NCI-H128 (cell line): ENCODE measurements at regions not wholly inside any gene's neighbourhood (a gene's known extent, or its start where the extent isn't known, plus 50 kb on each side); places are given as distances from the start of the nearest gene placed in this dataset.

Source experiments
- DNase-seq: peaks from one replicate; lab custom pipeline; 2025; ENCODE audit not compliant: unreplicated experiment; lab: John Stamatoyannopoulos, UW

DNA sequence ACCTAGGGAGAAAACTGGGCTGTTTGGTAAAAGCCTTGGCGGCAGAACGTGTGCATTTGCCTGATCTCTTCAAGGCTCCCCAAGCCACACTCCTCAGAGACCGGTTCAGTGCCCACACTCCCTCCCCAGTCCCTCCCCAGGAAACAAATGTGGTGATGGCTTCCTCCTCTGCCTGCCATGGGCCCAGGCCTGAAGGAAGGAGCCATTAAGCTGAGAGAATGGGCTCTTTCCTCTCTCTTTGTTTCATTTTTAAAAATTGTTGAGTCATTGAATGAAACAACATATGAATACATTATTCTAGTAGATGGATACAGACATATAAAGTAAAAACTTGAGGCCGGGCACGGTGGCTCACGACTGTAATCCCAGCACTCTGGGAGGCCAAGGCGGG, 50.6 kb upstream of the YWHAQ start:
- no peak for DNase-seq

DNA sequence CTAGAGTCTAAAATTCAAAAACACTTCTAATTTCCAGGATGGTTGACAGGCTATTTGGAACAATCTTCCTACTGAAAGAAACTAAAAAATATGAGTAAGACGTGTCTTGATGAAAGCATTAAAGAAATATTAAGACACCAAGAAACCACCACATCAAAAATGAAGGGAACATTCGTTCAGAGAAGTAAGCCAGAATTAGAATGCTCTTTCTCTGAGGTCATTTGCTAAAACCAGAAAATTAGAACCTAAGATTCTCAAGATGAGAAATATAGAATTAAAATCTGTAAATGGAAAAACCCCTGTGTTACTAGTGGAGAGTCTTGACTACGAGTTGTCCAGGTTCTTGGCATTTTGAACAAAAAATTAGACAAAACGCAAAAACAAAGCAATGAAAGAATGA, 54.8 kb upstream of the YWHAQ start:
- DNase-seq = no peak

DNA sequence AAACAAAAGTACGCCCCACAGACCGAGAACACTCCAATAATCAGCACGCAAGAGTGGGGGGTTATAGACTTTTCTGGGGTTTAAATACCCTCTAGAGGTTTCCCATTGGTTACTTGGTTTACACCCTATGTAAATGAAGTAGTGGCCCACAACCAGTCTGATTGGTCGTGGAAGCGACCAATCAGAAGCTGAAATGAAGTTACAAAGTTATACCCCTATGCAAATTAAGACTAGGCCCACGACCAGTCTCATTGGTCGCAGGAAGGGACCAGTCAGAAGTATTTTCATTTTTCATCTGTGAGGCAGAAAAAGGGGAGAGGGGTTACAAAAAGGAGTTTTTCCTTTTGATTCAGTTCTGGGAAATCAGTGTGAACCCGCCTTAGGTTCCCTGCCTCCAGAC, 55.3 kb upstream of the YWHAQ start:
- no peak for DNase-seq

DNA sequence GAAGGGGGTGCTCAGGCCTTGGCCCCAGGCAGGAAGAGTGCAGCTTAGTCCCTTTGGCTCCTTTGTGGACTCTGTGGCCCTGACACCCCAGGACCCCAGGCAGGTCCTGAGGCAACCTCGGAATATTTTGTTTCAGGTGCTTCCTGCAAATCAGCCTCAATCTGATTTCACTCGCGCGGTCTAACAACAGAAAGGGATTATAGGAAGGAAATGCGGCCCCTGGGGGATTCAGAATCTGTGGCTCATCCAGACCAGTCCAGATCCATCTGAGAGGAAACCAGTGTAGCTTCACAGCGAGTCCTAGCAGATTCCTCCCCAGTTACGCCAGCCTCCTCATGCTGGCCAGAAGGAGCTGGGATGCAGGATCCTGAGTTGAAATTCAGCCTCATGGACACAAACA, 59.5 kb upstream of the YWHAQ start:
- DNase-seq = no peak

DNA sequence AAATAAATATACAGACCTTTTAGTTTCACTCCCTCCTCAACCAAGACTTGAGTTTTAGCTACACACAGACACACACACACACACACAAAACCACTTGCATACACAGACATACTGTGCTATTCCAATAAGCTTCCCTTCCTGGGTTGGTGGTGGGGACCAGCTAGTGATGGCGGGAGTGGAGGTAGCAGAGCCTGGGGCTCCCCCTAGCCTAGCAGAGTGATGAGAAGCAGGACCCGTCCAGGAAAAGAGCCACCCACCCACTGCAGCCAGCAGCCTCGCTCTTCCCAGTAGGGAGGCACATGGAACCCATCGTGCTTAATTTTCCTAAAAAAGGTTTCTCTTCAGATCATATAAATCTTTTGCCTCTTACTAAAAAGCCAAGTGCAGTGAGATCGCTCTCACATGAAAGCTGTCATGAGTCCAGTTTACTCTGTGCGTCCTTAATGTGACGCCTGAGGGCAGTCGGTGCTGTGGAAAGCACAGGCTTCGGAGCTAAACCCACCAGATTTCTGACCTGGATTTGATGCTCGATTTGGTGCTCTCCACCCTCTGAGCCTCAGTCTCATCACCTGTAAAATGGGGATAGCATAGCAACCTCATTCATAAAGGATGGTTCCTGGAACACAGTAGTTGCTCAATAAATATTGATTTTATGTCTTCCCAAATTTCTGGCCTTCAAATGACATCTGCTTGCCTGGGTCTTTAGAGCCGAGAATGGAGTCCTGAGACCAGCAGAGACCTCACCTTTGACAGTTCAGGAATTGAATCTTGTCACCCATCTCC, 60.1 kb upstream of the YWHAQ start:
- no peak for DNase-seq

DNA sequence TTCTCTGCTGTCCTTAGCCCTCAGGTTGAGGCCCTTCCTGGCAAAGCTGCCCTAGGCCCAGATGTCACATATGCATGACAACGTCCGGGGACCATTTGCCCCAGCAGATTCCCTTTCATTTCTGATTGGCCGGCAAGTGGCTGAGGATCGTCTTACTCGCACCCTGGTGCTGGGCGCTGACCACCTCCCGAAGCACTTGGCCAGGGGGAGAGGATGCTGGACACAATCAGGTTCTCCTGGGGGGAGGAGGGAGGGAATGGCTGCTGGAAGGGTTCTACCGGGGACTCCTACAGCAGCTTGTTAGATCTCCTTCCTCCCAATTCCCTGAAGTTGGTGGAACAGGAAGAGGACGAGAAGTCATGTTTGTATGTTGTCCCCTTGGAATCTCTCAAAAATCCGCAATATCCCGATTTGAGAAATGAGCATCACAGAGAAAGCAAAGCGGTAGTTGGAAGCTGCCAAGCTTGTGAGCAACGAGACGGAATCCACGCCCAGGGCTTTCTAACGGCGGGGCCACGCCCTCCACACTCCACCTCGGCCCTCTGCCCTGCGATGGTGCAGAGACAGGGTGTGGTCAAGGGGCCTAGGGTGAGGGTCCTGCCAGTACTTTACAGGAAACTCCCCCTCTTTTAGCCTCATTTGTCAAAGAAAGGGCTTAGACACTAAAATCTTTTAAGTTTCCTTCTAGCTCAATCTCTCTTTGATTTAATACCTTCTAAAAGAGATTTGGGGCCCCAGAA, 61.8 kb upstream of the YWHAQ start:
- DNase-seq = no peak

DNA sequence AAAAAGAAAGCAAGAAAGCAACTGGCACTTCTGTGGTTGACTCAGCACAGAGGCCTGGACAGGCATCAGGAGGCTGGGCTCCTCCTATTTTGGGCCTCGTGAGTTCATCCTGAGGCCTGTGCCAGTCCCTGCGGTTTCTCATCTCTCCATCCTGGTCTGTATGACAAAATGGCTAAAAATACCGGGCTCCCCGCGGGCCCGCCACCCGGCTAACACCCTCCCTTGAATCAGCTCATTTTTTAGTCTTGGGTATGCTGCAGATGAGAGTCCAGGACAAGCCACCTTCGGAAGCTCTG, 62.3 kb upstream of the YWHAQ start:
- DNase-seq = no peak

DNA sequence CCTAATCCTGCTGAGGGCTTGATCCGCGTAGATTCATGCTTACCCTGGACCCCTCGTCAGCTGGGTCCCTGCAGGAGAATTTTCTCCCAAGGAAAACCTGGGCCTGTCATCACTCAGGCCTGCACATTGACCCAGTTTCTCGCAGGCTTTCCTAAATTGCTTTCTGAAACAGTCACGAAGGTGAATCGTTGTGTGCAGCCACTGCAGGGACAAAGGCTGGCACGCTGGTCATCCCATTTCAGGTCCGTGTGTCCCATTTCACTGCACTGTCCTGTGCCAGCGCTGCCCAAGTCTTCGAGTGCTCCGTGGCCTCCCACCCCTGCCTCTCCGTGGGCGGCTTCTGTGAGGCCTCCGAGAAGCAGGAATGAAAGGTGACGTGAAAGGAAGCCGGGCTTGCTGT, 62.8 kb upstream of the YWHAQ start:
- DNase-seq = no peak

DNA sequence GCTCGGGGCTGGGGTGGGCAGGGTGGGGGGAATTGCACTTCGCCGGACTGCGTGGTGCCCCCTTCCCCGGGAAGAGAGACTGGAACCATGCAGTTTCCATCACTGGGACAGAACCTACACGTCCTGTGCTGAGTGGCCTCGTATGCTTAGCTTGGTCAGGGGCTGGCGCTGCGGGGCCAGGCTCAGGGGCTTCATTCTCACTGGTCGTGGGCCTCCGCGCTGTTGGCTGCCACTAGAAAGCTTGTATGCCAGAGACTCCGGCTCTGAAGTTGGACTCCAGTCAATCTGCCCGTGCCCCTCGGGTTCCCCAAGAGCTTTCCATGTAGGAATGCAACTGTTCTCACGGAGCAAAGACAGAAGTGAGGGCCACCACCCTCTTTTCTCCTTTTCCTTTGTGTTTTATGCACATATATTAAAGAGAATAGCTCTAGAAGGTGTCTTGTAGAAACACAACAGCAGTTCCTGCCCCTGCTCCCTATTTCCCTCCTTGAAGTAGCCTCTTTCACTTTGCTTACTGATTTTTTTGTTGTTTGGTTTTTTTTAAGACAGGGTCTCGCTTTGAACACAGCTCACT, 64.0 kb upstream of the YWHAQ start:
- DNase-seq = no peak

DNA sequence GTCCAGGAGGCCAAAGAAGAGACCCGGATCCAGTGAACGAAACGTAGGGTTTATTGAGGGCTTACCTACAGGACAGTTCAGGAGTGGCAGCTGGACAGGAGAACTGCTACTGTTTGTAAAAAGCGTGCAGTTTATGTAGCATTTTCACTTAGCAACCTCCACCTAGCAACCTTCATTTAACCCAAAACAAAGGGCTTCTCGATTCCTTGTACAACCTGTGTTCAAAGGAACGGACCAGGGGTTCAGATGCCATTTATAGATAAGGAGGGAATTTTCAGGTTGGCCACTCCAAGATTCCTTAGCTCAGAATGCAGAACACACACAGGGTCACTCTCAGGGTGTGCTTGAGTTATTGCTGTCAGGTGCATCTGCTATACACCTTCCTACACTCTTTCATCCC, 65.1 kb upstream of the YWHAQ start:
- DNase-seq = no peak

DNA sequence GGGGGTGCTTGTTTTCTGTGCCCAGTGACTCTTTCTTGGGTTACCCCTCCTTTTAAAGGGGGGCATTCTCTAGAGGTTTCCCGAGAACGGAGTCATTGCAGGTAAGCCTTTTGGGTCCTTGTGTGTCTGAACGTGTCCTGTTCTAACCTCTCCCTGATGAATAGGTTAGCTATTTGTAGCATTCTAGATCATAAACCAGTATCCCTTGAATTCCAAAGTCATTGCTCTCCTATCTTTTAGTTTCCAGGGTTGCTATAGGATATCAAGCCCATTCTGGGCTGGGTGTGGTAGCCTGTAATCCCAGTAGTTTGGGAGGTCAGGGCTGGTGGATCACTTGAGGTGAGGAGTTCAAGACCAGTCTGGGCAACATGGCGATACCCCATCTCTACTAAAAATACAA, 65.9 kb upstream of the YWHAQ start:
- DNase-seq = no peak

DNA sequence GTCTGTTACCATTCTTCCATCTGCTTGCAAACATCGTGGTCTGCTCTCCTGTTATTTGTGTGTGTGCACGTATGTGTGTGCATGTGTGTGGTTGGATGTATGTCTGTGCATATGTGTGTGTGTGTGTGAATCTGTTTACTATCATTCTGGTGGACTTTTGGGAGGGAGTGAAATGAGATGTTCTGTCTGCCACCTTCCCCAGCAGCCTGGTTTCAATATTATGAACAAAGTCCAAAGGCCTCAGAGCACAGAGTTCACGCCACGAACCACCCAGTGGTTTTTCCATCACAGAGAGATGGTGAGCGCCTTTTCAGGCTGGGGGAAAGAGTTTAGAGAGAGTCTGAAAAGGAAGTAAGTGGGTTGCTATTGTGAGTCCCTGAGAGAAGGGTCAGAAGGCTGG, 67.1 kb upstream of the YWHAQ start:
- DNase-seq = no peak

DNA sequence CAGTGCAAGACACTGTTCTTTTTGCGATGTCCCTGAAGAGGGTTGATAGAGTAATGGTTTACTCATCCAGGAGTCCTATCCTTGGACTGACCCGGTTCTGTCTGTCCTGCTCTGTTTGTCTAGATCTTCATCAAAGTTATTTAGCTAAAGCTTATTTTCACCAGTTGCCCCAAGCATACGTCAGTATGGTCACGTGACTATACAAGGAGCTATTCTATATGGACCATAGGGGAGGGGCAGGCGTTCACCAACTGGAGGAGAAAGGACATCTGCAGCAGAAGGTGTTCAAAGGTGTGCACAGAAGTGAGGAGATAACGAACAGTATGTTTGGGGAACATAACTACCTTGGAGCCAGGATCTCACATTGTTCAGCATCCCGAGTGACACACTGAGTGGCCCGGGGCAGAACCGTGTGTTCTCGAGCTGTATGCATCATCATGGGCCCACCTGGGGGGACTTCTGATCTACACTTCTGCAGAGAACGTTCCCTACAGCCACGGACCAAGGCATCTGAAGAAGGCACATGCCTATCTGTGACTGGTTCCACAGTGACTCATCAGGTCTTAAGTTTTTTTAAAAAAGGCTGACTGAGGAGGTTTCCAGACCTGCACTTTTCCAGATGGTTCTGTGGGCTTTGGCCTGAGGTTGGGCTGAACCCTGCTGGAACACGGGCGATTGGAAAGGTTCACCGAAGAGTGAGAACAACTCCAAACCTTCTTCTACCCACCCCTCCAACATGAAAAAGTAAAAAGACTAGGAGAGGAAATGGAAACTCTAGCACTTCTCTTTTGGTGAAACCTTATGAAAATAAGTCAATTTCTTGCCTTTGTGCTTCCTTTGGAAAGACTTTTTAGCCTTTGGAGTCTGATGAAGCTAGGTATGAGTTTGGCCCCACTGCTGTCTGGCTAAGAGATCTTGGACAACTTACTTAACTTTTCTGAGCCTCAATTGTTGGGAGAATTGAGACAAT, 68.6 kb upstream of the YWHAQ start:
- no peak for DNase-seq

DNA sequence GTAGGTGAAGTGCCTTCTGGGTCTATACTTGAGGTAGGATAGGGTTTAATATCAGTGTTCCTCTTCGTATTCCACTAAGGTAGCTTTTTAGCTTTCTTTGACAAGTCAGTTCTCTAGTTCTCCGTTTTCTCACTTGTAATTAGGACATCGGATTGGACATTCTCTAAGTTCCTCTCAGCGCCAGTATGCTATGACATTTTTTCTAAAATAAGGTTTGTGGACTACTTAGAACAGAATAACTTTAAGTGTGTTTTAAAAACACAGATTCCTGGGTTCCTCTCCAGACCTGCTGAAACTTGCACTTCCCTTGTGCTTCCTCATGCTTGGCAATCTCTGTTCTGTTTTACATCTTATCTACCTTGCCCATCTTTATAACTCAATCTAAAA, 69.3 kb upstream of the YWHAQ start:
- no peak for DNase-seq

DNA sequence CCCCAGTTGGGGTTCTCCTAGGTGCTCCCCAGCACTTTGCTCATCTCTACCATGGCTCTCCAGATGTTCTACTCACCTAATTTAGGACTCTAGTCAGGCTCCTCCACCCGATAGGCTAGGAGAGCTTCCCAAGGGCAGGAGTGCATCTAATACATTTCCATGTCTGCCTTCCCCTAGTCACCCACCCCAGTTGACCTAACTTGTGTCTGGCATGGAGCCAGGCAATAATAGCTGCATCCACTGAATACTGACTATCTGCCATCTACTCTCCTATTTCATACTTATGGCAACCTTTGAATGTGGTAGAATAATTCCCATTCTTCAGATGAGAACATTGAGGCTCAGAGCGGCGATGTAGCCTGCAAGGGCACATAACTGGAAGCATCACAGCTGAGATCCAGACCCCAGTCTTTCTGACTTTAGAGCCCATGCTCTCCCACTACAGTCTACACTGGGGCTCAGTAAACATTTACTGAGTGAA, 71.8 kb upstream of the YWHAQ start:
- DNase-seq = no peak

DNA sequence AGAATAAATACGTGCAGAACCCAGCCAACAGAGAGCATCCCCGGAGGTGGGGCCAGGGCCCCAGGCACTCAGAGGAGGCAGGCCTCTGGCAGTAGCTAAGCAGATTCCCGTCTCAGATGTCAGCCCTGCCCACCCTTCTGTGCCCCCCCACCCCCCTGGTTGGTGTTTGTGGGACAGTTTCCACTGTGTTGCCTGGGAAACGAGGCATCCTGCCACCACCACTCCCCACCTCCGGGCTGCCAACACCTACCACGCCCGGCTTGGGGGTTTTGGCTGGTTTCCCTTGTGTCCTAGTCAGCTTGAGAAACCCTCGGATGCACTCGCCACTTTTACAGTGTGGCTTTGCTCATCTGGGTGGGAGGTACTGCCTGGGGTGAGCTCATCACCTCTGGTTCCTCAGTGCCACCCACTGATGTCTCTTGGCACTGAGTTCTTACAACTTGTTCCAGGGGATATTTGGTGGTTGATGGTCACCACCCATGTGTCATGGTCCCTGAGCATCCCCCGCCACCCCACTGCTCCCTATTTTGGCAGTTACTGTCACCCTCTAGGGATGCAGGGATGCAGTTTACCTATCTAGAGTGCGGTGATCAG, 72.4 kb upstream of the YWHAQ start:
- no peak for DNase-seq

DNA sequence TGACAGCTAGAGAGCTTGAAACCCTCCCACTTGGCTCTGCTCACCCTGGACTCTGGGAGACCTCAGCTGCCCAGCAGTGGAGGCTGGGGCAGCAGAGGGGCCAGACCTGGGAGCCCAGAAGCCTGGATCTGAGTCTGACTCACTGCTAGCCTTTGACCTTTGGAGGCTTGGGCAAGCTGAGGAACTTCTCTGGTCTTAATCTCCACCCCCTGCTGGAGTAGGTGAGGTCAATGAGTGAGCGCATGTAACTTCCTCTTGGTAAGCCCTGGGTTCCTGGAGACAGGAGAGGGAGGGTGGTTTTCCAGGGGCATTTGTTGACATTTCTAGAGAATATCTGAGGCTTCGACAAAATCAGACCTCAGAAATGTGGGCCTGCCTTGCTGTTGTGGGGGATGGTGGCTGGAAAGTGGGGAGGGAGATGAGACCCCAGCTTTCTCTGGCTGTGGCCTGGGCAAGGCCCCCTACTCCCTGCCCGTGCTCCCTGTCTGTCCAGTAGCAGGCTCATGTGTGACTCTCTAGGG, 73.0 kb upstream of the YWHAQ start:
- DNase-seq = no peak

DNA sequence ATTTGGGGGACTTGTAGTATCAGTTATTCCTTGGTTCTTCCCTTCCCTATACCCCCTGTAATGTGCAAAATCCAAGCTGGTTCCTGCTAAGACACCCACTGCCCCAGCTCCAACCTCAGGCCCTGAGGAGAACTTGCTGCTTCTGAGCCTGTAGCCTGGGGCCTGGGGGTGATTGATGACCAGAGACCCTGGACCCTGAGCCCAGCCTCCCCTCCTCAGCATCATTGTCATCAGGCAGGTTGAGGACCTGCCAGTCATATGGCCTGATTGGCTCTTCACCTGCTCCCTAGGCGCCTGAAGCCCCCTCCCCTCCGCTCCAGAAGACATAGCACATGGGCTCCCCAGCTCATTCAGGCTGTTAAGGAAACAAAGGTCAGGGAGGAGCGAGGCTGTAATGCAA, 73.8 kb upstream of the YWHAQ start:
- no peak for DNase-seq

DNA sequence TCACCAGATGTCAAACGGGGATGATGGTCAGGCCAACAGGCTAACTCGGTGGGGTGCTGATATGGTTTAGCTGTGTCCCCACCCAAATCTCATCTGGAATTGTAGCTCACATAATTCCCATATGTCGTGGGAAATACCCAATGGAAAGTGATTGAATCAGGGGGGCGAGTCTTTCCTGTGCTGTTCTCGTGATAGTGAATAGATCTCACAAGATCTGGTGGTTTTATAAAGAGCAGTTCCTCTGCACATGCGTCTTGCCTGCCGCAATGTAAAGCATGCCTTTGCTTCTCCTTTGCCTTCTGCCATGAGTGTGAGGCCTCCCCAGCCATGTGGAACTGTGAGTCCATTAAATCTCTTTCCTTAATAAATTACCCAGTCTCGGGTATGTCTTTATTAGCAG, 74.4 kb upstream of the YWHAQ start:
- DNase-seq = no peak

DNA sequence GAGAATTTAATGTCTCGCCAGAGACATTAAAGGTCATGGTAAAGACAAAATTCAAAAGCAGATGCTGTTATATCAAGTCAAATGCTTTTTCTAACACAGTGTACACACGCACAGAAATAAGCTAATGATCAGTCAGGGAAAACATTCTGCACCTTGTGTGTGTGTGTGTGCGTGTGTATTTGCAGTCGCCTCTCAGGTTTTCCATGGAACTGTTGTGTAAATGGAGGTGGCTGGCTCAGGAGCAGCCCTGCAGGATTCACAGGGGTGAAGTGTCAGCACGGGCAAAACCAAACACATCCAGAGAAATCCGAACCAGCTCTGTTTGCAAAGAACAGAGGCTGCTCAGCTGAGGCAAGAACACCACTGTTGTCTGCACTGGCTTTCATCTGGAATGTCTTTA, 76.2 kb upstream of the YWHAQ start:
- DNase-seq = no peak
